HEK293T (cell line): ENCODE measurements at regions not wholly inside any gene's neighbourhood (a gene's known extent, or its start where the extent isn't known, plus 50 kb on each side); places are given as distances from the start of the nearest gene placed in this dataset.

Source experiments
- BHLHE40 ChIP-seq: fragments of 450-650 bp; IDR thresholded peaks from 2 replicates; pipeline ENCODE4 v1.6.1; 2016; ENCODE audit warnings: mild to moderate bottlenecking, moderate library complexity, borderline replicate concordance
- ELF4 ChIP-seq: fragments of 450-650 bp; IDR thresholded peaks from 2 replicates; pipeline ENCODE4 v1.6.1; 2017; ENCODE audit warnings: antibody characterized with exemption
- FOXA1 ChIP-seq: fragments of 450-650 bp; IDR thresholded peaks from 2 replicates; pipeline ENCODE4 v1.6.1; 2016; ENCODE audit warnings: mild to moderate bottlenecking
- FOXK2 ChIP-seq: fragments of 450-650 bp; IDR thresholded peaks from 2 replicates; pipeline ENCODE4 v1.6.1; 2016; ENCODE audit warnings: mild to moderate bottlenecking
- SP1 ChIP-seq: fragments of 450-650 bp; IDR thresholded peaks from 2 replicates; pipeline ENCODE4 v1.6.1; 2017
- SUZ12 ChIP-seq: fragments of 450-650 bp; IDR thresholded peaks from 2 replicates; pipeline ENCODE4 v1.6.1; 2016; ENCODE audit warnings: mild to moderate bottlenecking
- TARDBP ChIP-seq: fragments of 450-650 bp; IDR thresholded peaks from 2 replicates; pipeline ENCODE4 v1.6.1; 2016
- ZNF384 ChIP-seq: fragments of 450-650 bp; IDR thresholded peaks from 2 replicates; pipeline ENCODE4 v1.6.1; 2016
- TF ChIP-seq, protein P1 (sequence below): fragments of 450-650 bp; IDR thresholded peaks from 2 replicates; pipeline ENCODE4 v1.6.1; 2016

DNA sequence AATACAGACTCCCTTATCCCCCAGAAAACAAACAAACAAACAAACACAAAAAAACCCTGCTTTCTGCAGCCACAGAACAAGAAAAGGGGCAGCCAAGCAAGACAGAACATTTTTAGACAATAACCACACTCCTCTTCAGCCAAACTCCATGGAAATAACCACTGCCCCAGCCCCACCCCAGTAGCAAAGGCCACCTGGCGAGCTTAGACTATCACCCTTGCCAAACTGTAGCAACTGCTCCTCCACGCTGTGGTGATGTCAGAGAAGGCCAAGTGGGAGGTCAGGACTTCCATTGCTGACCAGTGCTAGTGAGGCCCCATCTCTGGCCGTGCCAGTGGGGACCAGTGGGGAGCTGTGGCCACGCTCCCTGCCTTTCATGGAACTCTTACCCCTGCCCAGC lies 60.3 kb upstream of the CHRNA7 start:
- TF ChIP-seq FOXK2: no peak
- TF ChIP-seq SP1: no peak
- no peak for TF ChIP-seq BHLHE40
- no peak for TF ChIP-seq ELF4
- TF ChIP-seq, protein P1, sequence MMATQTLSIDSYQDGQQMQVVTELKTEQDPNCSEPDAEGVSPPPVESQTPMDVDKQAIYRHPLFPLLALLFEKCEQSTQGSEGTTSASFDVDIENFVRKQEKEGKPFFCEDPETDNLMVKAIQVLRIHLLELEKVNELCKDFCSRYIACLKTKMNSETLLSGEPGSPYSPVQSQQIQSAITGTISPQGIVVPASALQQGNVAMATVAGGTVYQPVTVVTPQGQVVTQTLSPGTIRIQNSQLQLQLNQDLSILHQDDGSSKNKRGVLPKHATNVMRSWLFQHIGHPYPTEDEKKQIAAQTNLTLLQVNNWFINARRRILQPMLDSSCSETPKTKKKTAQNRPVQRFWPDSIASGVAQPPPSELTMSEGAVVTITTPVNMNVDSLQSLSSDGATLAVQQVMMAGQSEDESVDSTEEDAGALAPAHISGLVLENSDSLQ: no peak
- TF ChIP-seq ZNF384: no peak
- no peak for TF ChIP-seq FOXA1
- no peak for TF ChIP-seq TARDBP
- TF ChIP-seq SUZ12: no peak
